NCI-H128 (cell line): ENCODE measurements at regions not wholly inside any gene's neighbourhood (a gene's known extent, or its start where the extent isn't known, plus 50 kb on each side); places are given as distances from the start of the nearest gene placed in this dataset.
"Not testable (repeated sequence)": the region's sequence is repeated elsewhere in the genome, so short reads cannot be mapped to it uniquely, and the experiment has no call there.

Experiments used
- DNase-seq: peaks from one replicate; lab custom pipeline; 2025; ENCODE audit not compliant: unreplicated experiment; lab: John Stamatoyannopoulos, UW

- no peak for DNase-seq
Measured at GRCh38 chr5:106290841-106291240, 1379.9 kb downstream of the EFNA5 start.

GRCh38 chr5:106288979-106289378 is 1381.8 kb downstream of the EFNA5 start:
- no peak for DNase-seq

GRCh38 chr5:106277540-106278096 is 1393.1 kb downstream of the EFNA5 start:
- no peak for DNase-seq

GRCh38 chr5:106269252-106269843 is 1401.4 kb downstream of the EFNA5 start:
- no peak for DNase-seq

GRCh38 chr5:106267256-106267655 is 1403.5 kb downstream of the EFNA5 start:
- DNase-seq: no peak

GRCh38 chr5:106262395-106262794 is 1408.3 kb downstream of the EFNA5 start:
- no peak for DNase-seq

GRCh38 chr5:106259431-106260090 is 1411.2 kb downstream of the EFNA5 start:
- not testable (repeated sequence) for DNase-seq

- no peak for DNase-seq
Measured at GRCh38 chr5:106258591-106259125, 1412.1 kb downstream of the EFNA5 start.

- no peak for DNase-seq
Measured at GRCh38 chr5:106254784-106255183, 1416.0 kb downstream of the EFNA5 start.

- not testable (repeated sequence) for DNase-seq
Measured at GRCh38 chr5:106246044-106246745, 1424.5 kb downstream of the EFNA5 start.

GRCh38 chr5:106241409-106241808 is 1429.3 kb downstream of the EFNA5 start:
- no peak for DNase-seq

- no peak for DNase-seq
Measured at GRCh38 chr5:106205916-106206571, 1464.7 kb downstream of the EFNA5 start.

GRCh38 chr5:106202035-106202434 is 1468.7 kb downstream of the EFNA5 start:
- no peak for DNase-seq

- DNase-seq: no peak
Measured at GRCh38 chr5:106200971-106201370, 1469.8 kb downstream of the EFNA5 start.

GRCh38 chr5:106195679-106196474 is 1474.9 kb downstream of the EFNA5 start:
- DNase-seq: no peak

- DNase-seq: peak; percentile 16
Measured at GRCh38 chr5:106189121-106189809, 1481.5 kb downstream of the EFNA5 start.

- DNase-seq: no peak
Measured at GRCh38 chr5:106185661-106186081, 1485.1 kb downstream of the EFNA5 start.

- no peak for DNase-seq
Measured at GRCh38 chr5:106174903-106175302, 1495.8 kb downstream of the EFNA5 start.

GRCh38 chr5:106172681-106173532 is 1497.8 kb downstream of the EFNA5 start:
- no peak for DNase-seq
